HG02852 (cell line): ENCODE measurements at regions not wholly inside any gene's neighbourhood (a gene's known extent, or its start where the extent isn't known, plus 50 kb on each side); places are given as distances from the start of the nearest gene placed in this dataset.
"Not testable (repeated sequence)": the region's sequence is repeated elsewhere in the genome, so short reads cannot be mapped to it uniquely, and the experiment has no call there.

Experiments
- ATAC-seq: cut with Tn5 transposase; IDR thresholded peaks from one replicate; pipeline ENCODE4 v1.9.1; 2021; ENCODE audit warnings: mild to moderate bottlenecking, moderate library complexity; ENCODE audit not compliant: unreplicated experiment

DNA sequence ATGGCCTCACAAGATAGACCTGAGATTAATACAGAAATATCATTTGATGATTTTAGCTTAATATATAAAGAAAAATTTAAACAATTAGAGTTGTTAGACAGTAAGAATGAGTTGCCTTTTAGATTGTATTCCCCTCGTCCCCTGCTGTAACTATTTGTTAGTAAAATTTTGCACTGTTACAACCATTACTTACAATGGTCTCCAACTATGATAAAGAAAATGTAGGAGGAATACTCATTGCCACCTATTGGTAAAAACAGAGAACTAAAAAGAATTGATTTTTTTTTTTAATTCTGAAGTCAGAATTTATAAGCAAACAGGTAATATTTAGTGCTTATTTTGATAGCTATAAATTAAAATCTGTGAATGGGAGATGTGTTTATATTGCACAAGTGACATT is 937.6 kb downstream of the TLE4 start:
- ATAC-seq, result no peak

DNA sequence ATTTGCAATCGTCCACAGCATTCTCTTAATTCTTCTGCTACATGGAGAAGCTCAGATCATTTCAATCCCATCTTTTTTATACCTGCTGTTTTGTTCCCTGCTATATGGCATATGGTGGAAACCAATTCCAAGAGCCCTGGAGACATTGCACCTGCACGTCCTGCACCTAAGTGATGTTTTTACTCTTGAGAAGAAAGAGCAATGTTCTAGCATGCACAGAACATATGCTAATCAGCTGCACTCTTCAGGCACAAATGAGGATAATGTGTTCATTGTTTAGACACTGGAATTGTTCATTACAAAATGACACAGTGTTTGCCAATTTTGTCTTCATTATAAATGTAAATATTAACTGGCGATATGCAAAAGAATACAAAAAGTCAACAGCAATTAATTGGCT is 935.8 kb downstream of the TLE4 start:
- ATAC-seq, result no peak

DNA sequence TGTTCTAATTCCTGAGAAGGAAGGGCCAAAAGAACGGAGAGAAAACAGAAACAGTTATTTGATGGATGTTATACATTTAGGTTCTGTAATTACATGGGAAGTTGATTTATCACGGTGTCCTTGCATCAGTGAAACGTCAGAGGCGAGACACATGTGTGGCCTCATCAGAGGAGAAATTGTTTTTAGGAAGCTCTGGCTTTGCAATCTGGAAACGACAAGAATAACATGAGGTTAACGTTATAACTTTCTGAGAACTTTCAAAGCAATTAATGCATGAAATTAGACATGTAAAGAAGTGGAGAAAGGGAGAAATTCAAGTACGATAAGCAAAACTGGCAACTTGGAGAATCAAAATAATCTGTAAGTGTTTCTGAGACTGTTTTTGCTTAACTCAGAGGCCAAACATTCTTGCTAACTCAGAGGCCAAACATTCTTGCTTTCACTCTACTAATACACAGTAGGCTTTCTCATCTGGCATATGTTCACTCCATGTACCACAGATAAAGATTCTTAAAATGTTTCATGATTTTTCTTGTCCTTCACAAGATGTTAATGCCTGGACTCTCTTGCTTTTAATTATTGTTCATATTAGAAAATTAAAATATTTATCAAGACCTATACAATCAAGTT is 933.0 kb downstream of the TLE4 start:
- no peak for ATAC-seq

DNA sequence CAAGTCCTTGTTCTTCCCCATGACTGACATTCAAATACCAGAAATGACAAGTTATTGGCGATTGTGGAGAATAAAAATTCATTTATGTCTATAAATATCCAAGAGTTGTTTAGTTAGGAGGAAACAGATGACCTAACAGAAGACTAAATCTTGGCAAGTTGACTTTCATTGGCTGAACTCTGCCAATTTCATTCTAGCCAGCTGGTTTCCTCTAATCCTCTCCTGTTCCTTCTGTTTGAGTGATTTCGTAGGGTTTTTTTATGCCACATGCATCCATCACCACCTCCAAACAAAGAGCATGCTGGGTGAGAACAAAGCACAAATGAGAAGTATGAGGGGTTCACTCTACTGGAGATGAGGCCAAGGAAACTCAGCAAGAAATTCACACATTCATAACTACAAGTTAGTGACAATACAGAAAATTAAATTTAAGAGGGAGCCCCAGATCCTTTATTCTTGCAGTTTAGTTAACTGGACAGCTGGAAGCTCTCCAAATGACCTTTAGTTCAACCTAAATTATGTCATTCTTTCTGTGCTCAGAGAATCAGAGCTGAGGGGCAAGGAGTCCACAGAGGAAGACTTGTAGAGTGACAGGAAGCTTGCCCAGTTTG is 932.0 kb downstream of the TLE4 start:
- ATAC-seq, result no peak

DNA sequence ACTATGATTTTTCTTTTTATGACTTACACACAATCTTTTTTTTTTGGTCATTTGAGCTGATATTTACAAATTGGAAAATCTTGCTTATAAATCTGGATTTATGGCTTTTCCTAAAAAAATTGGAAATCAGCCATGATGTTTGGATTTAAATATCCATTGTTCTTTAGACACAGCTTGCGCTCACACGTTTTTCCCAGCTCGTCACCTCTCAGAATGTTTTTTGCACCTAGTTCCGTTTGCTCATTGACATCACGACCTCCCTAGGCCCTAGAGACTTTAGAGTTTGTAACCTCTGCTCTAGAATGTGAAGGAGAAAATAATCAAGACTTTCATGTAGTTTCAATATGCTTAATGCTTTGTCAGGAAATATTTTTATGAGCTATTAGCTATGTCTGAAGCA is 930.5 kb downstream of the TLE4 start:
- no peak for ATAC-seq

DNA sequence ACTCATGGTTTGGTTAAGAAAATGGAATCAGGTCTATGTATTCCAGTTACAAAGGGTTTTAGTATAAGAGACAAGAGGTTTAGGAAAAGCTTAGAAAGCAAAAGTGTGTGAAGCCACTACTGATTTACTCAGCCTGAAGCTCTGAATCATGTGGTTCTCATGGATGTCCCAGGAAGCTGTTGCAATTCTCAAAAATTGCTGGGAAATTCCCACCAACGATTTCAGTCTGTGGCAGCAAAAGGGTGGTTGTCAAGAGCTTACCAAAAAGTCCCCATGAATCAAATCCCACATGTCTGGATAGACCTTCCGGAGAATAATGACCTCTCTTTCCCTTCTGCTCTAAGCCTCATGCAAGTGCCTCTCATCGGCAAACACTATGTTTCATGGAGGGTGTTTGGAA is 929.9 kb downstream of the TLE4 start:
- no peak for ATAC-seq

DNA sequence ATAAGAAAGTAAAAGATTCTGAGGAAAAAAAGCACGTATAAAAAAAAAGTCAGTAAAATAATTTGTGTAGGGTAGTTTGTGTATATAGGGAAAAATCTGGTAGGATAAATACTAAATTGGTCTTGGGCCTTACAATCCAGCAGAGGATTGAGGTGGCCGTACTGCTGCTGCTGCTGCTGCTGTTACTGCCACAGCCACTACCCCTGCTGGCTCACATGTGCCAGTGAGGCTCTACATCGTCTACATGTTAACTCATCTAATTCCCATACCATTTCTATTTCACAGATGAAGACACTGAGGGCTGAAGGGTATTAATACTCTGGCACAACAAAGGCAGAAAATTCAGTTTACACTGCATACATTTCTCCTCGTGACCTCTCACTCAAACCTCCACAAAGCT is 928.5 kb downstream of the TLE4 start:
- ATAC-seq, result no peak

DNA sequence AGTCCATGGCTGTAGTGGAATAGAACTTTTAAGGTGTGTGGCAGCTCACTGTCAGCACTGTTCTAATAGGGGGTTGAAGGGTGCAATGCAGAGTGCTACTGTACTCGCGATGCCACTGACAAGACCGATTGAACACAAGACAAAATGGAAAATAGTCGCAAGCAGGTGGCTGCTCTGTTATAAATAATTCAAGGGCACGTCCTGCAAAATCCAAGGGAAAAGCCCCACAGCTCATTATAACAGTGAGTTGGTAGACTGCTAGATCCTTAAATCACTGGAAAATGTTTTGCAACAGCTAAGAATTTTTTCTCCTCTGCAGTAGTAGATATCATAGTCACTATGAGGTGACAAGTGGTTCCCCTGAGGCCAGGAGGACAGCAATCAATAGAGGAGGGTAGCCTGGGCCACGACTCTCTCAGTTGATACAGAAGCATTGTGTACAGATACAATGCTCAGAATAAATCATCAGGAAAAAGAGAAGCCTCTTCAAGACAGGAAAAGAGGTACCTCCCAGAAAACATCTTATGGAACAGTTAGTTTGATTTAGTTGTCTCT is 926.3 kb downstream of the TLE4 start:
- ATAC-seq, result no peak

DNA sequence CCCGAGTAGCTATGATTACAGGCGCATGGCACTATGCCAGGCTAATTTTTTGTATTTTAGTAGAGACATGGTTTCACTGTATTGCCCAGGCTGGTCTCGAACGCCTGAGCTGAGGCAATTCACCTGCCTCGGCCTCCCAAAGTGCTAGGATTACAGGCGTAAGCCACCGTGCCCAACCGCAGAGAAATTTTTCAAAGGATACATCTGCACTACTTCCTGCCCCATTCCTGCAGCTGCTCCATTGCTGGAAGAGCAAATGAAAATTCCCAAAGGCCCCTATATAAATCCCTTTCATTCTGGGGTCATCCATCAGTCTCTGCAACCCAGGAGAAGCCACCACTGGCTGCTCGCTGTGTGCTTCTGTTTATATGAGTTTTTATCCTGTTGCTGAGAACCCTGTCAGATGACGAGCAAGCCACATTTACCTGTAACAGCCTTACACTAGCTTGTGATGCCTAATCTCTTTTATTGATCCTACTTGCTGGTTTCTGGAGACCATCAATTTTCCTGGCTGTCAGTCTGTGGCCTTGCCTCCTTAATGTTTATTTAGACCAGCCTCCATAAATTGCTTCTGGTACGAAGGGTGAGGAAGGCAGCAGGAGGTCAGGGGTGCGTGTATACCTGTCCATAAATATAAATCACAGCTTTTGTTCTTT is 925.3 kb downstream of the TLE4 start:
- no peak for ATAC-seq

DNA sequence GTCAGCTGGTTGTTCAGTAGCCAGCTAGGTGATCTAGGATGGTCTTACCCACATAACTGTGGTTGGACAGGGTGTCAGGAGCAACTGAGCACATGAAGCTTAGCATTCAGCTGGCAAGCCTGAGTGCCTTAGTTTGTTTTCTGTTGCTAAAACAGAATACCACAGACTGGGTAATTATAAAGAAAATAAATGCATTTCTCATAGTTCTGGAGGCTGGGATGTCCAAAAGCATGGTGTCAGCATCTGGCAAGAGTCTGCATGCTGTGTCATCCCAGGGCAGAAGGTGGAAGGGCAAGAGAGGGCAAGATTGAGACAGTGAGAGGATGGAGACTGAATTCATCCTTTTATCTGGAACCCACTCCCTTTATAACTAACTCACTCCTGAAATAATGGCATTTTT is 921.5 kb downstream of the TLE4 start:
- ATAC-seq, result no peak

DNA sequence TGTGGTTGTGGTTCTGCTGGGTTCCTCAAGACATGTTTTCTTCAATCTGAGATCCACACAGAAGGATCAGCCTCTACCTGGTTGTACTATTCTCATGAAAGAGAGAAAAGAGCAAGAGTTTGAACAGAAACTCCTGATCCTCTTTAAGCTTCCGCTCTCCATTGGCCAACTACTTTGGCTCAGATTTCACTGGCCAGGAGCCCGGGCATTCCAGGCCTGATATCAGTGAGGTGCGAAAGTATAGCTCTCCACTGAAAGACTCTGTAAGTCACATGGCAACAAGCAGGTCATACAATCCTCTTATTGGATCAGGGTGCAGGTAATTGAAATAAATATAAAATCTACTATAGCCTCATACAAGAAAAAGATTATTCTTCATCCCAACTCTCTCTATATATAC is 920.5 kb downstream of the TLE4 start:
- no peak for ATAC-seq

DNA sequence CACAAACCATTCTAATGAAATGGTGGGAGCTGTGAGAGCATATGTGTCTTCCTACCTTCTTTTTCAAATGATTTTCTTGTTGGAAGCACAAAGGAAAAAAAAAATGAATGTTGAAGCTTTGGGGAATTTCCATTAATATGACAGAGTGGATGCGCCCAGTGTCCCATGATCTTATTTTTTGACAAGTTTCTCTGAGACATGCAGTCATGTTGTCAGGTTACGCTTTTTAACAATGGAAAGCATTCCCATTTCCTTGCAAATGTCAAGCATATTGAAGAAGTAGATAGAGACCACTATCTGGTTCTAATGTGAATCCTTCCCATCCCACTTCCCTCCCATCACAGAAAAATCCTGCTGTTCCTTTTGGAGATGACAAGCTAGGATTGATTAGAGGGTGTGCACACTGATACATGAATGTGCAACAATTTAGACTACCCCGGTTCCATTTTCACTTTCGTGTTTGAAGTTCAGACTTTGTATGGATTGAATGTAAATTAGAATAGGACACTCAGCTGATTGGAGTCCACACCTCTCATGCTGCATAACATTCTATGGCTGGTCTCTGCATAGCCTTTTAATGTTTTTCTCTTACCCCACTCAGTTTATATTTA is 919.4 kb downstream of the TLE4 start:
- no peak for ATAC-seq

DNA sequence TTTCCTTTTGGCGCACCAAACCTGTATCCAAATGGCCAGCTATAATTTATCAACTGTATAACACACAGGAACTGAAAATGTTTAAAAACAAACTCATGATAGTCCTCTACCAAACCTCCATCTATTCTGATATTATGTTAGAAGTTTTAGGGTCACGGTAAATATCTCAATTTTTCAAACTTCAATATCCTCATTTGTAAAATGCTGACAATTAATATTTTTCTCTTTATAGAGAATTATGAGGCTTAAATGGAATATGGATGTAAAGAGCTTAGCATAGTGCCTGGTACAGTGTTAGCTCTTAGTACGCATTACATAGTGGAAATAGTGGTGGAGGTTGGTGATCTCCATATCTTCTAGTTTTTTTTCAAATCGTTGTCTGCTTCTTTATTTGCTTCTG is 917.6 kb downstream of the TLE4 start:
- ATAC-seq, result no peak

DNA sequence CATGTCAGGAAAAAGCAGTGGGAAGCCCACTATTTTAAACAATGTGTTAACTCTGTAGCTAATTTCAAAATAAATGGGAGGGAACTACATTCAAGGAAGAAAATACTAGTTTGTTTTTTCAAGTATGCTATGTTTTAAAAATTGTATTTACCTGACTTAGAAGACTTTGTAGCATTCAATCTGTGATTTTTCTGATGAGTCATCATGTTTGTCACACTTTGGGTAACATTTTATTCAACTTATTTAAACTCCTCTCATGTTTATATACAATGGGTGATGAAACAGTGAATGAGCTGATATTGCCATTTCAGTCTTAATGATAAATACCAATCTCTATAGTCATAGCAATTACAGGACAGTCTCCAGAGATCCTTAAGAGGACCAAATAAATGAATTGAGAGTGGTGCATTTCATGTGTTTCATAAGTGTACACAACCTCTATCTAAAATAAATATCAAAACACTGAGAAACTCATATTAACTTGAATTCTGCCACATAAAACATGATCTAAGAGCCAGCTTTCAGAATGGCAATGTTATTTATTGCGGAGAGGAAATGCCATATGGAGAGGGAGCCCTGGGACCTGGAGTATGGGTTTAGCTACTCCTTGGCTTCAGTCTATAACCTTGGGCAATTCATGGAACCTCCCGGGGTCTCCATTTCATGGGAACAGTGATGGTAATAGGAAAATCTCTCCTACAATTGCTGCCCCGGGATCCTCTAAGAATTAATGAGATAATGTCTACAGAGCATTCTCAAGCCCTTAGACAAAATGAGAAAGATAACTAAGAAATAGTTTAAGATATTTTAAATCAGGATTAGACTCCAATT is 913.9 kb downstream of the TLE4 start:
- ATAC-seq, result no peak

DNA sequence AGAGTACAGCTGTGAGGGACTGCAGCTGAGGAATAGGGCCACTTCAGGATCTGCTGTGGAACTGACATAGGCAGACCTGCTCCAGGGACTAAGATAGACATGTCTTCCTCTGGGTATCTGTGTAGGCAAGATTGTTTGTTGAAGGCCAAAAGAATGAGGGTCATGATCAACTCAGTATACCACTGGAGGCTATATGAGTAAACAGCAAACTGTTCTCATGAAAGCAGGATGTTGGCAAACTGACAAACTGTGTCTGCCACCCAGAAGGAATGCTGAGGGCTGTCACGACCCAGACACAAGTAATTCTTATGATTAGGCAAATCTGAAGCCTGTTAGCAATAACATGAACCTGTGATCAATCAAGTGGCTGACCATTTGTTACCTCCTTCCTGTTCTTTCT is 910.5 kb downstream of the TLE4 start:
- ATAC-seq, result not testable (repeated sequence)

DNA sequence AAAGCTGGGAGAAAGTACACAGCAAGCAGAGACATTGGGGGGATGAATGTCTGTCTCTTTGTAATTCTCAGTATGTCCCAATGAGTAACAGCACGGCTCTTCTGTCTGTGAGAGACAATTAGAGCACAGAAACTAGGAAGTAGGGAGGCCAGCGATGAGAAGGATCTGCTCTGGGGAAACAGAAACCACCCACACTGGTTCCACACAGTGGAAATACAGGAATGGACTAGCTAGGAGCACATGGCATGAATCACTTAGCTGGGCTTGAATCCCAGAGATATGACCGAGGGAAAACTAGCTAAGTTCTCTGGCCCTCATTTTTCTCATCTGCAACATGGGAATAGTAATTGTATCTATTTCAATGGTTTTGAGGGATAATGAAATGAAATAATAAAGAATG is 895.9 kb downstream of the TLE4 start:
- ATAC-seq, result no peak

DNA sequence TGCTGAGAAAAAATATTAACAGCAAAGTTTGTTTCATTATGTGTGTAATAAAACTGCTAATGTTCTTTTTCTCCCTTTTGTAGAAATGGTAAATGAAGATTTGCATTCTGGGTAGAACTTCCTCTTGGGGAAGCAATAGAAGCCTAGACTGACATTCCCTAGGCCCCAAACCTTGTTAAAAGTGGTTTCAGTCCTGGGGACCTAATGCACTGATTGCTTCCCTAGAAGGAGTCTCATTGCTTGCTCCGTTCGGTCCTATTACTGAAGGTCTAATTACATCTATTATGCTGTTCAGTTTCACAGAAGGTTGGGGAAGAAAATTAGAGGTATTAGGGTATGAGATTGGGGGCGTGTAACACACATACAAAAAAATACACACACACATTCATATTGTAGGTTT is 893.8 kb downstream of the TLE4 start:
- no peak for ATAC-seq

DNA sequence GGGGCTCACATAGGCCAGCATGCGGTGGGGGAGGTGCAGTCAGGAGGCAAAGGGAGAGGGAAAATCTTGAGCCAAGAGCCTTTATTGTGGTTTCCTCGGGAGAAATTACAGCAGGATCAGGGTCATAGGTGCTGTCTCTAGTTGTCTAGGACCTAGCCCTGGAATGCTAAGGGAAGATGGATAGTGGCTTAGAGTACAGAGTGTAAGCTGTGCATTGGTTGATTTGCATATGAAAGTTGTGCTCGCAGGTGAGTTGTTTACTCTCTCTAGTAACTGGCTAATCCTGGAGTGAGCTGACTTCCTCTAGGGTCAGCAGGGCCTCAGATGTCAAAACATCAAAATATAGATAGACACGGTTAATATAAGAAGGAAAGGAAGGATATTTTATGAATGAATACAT is 877.7 kb downstream of the TLE4 start:
- no peak for ATAC-seq

DNA sequence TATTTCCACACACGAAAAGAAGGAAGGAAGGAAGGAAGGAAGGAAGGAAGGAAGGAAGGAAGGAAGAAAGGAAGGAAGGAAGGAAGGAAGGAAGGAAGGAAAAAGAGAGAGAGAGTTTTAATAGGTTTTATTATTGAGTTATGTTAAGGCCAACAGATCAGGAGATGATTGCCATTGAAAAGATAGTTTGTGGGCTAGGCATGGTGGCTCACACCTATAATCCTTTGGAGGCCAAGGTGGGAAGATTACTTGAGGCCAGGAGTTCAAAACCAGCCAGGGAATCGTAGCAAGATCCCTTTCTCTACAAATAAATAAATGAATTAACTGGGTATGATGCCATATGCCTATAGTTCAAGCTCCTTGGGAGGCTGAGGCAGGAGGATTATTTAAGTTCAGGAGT is 877.2 kb downstream of the TLE4 start:
- ATAC-seq, result no peak

DNA sequence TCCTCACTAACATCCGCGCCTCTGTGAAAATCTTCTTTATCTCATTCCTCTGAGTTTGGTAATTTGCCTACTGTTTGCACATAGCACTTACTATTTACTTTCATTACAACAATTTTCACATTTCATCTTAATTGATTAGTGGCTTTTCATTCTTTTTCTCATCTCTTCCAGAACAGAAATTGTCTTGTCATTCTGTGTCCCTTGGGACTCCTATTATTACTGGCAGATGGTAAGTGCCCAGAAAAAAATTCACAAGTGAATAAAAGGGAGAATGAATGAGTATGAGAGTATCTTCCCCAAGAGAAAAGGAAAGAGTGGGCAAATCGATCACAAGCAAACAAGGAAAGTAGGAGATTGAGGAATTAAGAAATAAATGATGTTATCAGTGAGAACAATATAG is 876.1 kb downstream of the TLE4 start:
- ATAC-seq, result no peak

DNA sequence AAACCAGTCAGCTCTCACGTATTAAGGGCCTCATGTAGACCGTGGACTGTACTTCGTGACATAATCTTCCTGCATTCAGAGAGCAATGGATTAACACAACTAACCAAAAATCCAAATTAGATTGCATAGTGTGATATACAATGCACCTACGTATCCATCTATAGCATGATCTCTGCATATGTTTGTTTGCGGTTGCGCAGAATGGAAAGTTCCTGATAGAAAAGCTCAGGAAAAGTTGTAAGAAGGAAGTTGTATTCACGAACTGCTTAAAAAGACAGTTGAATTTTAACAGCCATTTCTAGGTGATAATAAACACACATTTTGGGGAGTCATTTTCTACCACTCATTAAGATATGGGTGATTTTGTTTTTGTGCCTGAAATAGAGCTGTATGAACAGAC is 869.0 kb downstream of the TLE4 start:
- no peak for ATAC-seq
